Fibroblast of lung (primary cell): ENCODE measurements at regions not wholly inside any gene's neighbourhood (a gene's known extent, or its start where the extent isn't known, plus 50 kb on each side); places are given as distances from the start of the nearest gene placed in this dataset.

Experiments used
- DNase-seq, 2 donors: peaks; one replicate each; pipeline versions ENCODE4 v3.0.0 to v3.0.0-alpha.2; 2010; ENCODE audit warnings: low read depth in 2 of 2
- H2AFZ ChIP-seq: 2 replicates; pipeline ENCODE4 v1.5.1; 2012; ENCODE audit warnings: low read length, control low read depth, inconsistent platforms
- H3K27ac ChIP-seq: 2 replicates; pipeline ENCODE4 v1.5.1; 2011; ENCODE audit warnings: low read length, control low read depth; ENCODE audit not compliant: insufficient read depth
- H3K27me3 ChIP-seq: 2 replicates; pipeline ENCODE4 v1.5.1; 2011; ENCODE audit warnings: mild to moderate bottlenecking, low read length; ENCODE audit not compliant: control insufficient read depth, insufficient read depth
- H3K36me3 ChIP-seq: 2 replicates; pipeline ENCODE4 v1.5.1; 2011; ENCODE audit warnings: low read length; ENCODE audit not compliant: control insufficient read depth, insufficient read depth
- H3K4me1 ChIP-seq: 2 replicates; pipeline ENCODE4 v1.5.1; 2011; ENCODE audit warnings: low read length; ENCODE audit not compliant: control insufficient read depth, insufficient read depth; ENCODE audit errors: extremely low read depth
- H3K4me2 ChIP-seq: 2 replicates; pipeline ENCODE4 v1.5.1; 2011; ENCODE audit warnings: low read length, control low read depth; ENCODE audit not compliant: insufficient read depth; ENCODE audit errors: extremely low read depth
- H3K4me3 ChIP-seq, 4 experiments: fragments of 200-600 bp in 1 of 4; sonication (generic) in 1 of 4; replicated peaks in 1 of 4; 2 replicates each; pipeline ENCODE4 v1.5.1; 2011 to 2016; ENCODE audit warnings: low read length in 4 of 4, low read depth in 3 of 4, mild to moderate bottlenecking in 3 of 4, control low read depth in 2 of 4, inconsistent platforms in 1 of 4, mixed read lengths in 1 of 4; ENCODE audit not compliant: insufficient read depth in 1 of 4; ENCODE audit errors: control extremely low read depth in 1 of 4
- H3K79me2 ChIP-seq: 2 replicates; pipeline ENCODE4 v1.5.1; 2012; ENCODE audit warnings: mild to moderate bottlenecking, low read length, inconsistent platforms; ENCODE audit not compliant: control insufficient read depth, insufficient read depth
- H3K9ac ChIP-seq: 2 replicates; pipeline ENCODE4 v1.5.1; 2011; ENCODE audit warnings: mild to moderate bottlenecking, low read length, control low read depth; ENCODE audit not compliant: insufficient read depth
- H3K9me3 ChIP-seq: 2 replicates; pipeline ENCODE4 v1.5.1; 2012; ENCODE audit warnings: low read depth, low read length; ENCODE audit not compliant: control insufficient read depth, insufficient read depth
- H4K20me1 ChIP-seq: 2 replicates; pipeline ENCODE4 v1.5.1; 2011; ENCODE audit warnings: low read length; ENCODE audit not compliant: control insufficient read depth, insufficient read depth; ENCODE audit errors: extremely low read depth
- EZH2 ChIP-seq: IDR thresholded peaks from 2 replicates; pipeline ENCODE4 v1.5.1; 2012; ENCODE audit warnings: low read length, control low read depth, mild to moderate bottlenecking; ENCODE audit errors: missing control alignments
- TF ChIP-seq, protein P1 (sequence below), 2 donors: IDR thresholded peaks in 1 of 2; conservative IDR thresholded peaks in 1 of 2; 1 replicate in 1 of 2; 2 replicates in 1 of 2; pipeline ENCODE4 v1.5.1; 2011 to 2012; ENCODE audit warnings: low read length in 2 of 2, control low read depth in 1 of 2, inconsistent platforms in 1 of 2, low read depth in 1 of 2, mild to moderate bottlenecking in 1 of 2

- Histone ChIP-seq H4K20me1 (no peaks in the 10 kb centered on the region), H3K9ac (no peak overlapping the region), H3K79me2 (no peaks in the 10 kb centered on the region), H3K9me3 (no peaks in the 10 kb centered on the region), H3K4me1 (no peaks in the 10 kb centered on the region), H3K27me3 (no peaks in the 10 kb centered on the region), H3K4me2 (no peak overlapping the region), H3K27ac (no peak overlapping the region), H3K4me3 (no peak overlapping the region), H3K36me3 (no peaks in the 10 kb centered on the region), H2AFZ (no peak overlapping the region)
- no peak for DNase-seq
- TF ChIP-seq, protein P1, sequence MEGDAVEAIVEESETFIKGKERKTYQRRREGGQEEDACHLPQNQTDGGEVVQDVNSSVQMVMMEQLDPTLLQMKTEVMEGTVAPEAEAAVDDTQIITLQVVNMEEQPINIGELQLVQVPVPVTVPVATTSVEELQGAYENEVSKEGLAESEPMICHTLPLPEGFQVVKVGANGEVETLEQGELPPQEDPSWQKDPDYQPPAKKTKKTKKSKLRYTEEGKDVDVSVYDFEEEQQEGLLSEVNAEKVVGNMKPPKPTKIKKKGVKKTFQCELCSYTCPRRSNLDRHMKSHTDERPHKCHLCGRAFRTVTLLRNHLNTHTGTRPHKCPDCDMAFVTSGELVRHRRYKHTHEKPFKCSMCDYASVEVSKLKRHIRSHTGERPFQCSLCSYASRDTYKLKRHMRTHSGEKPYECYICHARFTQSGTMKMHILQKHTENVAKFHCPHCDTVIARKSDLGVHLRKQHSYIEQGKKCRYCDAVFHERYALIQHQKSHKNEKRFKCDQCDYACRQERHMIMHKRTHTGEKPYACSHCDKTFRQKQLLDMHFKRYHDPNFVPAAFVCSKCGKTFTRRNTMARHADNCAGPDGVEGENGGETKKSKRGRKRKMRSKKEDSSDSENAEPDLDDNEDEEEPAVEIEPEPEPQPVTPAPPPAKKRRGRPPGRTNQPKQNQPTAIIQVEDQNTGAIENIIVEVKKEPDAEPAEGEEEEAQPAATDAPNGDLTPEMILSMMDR (conservative IDR thresholded peaks at IDR 0.05 in 1 of 2, IDR thresholded peaks at IDR 0.05 in 1 of 2; ENCODE audit: low read depth in 1 of 2, low read length in 2 of 2): no peak
- TF ChIP-seq EZH2: no peak
Measured at GRCh38 chr6:163768905-163769304, 354.4 kb downstream of the QKI start.

GRCh38 chr6:163766936-163767335, 352.4 kb downstream of the QKI start:
- H2AFZ ChIP-seq: no peak overlapping the region
- no peaks in the 10 kb centered on the region for H4K20me1 ChIP-seq
- no peaks in the 10 kb centered on the region for H3K4me1 ChIP-seq
- TF ChIP-seq EZH2: no peak
- TF ChIP-seq, protein P1 (conservative IDR thresholded peaks at IDR 0.05 in 1 of 2, IDR thresholded peaks at IDR 0.05 in 1 of 2; ENCODE audit: low read depth in 1 of 2, low read length in 2 of 2): no peak
- no peak overlapping the region for H3K27ac ChIP-seq
- no peaks in the 10 kb centered on the region for H3K9me3 ChIP-seq
- no peak overlapping the region for H3K4me3 ChIP-seq
- no peaks in the 10 kb centered on the region for H3K27me3 ChIP-seq
- H3K36me3 ChIP-seq: no peaks in the 10 kb centered on the region
- no peak overlapping the region for H3K4me2 ChIP-seq
- no peak for DNase-seq
- no peak overlapping the region for H3K9ac ChIP-seq
- no peaks in the 10 kb centered on the region for H3K79me2 ChIP-seq

DNA sequence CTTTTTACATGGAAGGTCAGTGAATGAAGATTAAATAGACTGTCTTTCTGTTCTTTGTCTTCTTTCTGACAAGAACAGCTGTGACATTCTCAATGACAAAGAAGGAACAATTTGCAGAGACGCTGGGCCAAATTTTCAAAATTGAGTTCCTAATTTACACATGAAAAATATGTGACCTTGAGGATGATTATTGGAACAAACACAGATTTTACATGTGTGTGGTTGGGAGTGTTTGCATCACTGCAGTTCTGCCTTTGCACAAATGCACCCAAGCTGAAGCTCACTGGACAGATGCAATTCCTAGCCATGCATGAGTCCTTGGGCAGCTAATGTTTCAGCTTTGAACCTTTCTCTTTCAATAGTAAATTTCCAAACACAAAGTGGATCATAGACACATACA, 350.8 kb downstream of the QKI start:
- H3K36me3 ChIP-seq: no peaks in the 10 kb centered on the region
- no peak overlapping the region for H3K4me3 ChIP-seq
- no peak overlapping the region for H3K9ac ChIP-seq
- no peak for TF ChIP-seq EZH2
- TF ChIP-seq, protein P1 (conservative IDR thresholded peaks at IDR 0.05 in 1 of 2, IDR thresholded peaks at IDR 0.05 in 1 of 2; ENCODE audit: low read depth in 1 of 2, low read length in 2 of 2): no peak
- no peak overlapping the region for H3K4me2 ChIP-seq
- H3K27ac ChIP-seq: no peak overlapping the region
- no peaks in the 10 kb centered on the region for H3K9me3 ChIP-seq
- no peak overlapping the region for H2AFZ ChIP-seq
- H4K20me1 ChIP-seq: no peaks in the 10 kb centered on the region
- H3K79me2 ChIP-seq: no peaks in the 10 kb centered on the region
- H3K27me3 ChIP-seq: no peaks in the 10 kb centered on the region
- no peak for DNase-seq
- H3K4me1 ChIP-seq: no peaks in the 10 kb centered on the region
